DMS53 treated with DMSO at 0.1 percent for 48 hours (cell line): ENCODE measurements at regions not wholly inside any gene's neighbourhood (a gene's known extent, or its start where the extent isn't known, plus 50 kb on each side); places are given as distances from the start of the nearest gene placed in this dataset.

ENCODE experiments used
- DNase-seq: peaks from one replicate; lab custom pipeline; 2025; ENCODE audit not compliant: unreplicated experiment; lab: John Stamatoyannopoulos, UW

DNA sequence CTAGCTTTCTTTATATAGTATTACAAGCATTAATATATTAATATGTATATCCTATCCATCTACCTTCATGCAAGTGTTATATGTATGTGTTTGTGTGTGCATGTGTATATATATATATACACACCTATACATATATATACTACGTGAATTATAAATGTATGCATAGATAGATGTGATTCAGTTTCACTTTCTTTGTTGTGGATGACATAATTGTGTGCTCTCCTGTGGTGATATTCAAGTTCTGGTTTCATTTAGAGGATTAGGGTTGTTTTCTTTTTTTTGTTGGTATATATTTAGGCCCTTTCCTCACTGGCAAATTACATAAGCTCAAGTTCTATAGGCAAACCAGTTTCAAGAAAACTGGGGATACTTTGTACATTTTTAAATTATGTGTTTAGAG lies 225.7 kb upstream of the FANCL start:
- peak; percentile 22 for DNase-seq

DNA sequence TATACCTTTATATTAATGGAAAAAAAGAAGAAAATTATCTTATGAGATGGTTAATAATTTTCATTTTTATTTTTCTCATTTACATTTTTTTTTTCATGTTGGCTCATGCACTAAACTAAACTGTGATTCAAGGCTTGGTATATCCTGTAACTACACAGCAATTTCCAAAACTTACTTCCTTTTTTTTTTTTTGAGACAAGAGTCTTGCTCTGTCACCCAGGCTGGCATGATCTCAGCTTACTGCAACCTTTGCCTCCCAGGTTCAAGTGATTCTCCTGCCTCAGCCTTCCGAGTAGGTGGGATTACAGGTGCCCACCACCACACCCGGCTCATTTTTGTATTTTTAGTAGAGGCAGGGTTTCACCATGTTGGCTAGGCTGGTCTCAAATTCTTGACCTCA lies 224.9 kb upstream of the FANCL start:
- peak; percentile 13 for DNase-seq

DNA sequence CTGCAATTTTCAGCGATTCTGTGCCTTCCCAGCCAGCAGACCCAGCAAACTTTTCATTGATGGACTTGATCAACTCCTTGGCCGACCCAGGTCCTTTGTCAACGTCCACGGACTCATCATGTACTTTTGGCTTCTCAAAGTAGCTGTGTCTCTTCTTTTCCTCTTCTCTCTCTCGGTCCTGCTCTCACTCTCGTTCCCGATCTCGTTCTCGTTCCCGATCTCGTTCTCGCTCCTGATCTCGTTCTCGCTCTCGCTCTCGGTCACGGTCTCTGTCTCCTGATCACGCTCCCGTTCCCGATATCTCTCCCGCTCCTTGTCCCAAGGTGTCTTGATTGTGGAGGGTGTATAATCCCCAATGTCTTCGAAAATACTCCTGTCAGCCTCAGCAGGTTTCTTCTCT lies 219.5 kb upstream of the FANCL start:
- DNase-seq = no peak

- DNase-seq = no peak
These were observed 208.3 kb upstream of the FANCL start for GRCh38 chr2:58449286-58450010.

GRCh38 chr2:58448845-58449244 lies 207.7 kb upstream of the FANCL start:
- no peak for DNase-seq

DNA sequence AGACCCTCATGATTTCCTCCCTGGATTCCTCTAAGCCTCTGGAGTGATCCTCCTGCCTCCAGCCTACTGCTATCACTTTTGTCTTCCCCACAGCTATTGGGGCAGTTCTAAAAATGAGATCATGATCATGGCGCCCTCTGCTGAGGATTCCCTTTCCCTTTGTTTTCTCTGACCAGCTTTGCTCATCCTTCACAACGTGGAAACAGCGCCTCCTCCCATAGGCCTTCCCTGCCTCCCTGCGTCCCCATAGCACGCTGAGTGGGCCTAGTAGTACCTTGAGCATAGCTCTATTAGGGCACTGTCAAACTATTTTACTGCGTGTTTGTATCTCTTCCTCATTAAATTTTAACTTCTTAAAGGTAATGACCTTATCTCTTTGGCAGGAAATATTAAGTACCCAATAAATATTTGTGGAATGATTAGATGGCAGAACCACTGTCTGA lies 207.0 kb upstream of the FANCL start:
- DNase-seq = peak; percentile 86

- DNase-seq = no peak
These were observed 206.5 kb upstream of the FANCL start for GRCh38 chr2:58447586-58447985.

- no peak for DNase-seq
These were observed 200.5 kb upstream of the FANCL start for GRCh38 chr2:58441643-58442042.

- no peak for DNase-seq
These were observed 195.7 kb upstream of the FANCL start for GRCh38 chr2:58436872-58437271.

- DNase-seq = no peak
These were observed 194.1 kb upstream of the FANCL start for GRCh38 chr2:58435246-58435645.

DNA sequence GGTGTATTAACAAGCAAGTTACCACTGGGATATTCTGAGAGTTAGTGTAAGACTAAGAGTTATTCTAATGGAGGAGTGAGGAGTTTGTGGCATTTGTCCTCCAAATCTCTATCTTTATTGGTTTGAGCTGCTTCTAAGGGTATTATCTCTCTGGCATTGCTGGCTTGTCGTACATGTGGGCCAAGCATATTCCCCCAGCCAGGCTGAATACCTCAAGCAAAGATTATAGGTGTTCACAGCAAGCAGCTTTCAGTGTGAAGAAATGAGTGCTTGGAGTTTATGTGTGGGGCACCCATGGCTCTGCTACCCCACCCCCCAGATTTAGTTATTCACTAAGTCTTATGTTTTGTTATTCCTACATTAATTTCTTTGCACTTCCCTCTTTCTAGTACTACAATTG lies 193.6 kb upstream of the FANCL start:
- no peak for DNase-seq

- DNase-seq = no peak
These were observed 191.5 kb upstream of the FANCL start for GRCh38 chr2:58432491-58433170.

- no peak for DNase-seq
These were observed 188.1 kb upstream of the FANCL start for GRCh38 chr2:58429014-58429875.

DNA sequence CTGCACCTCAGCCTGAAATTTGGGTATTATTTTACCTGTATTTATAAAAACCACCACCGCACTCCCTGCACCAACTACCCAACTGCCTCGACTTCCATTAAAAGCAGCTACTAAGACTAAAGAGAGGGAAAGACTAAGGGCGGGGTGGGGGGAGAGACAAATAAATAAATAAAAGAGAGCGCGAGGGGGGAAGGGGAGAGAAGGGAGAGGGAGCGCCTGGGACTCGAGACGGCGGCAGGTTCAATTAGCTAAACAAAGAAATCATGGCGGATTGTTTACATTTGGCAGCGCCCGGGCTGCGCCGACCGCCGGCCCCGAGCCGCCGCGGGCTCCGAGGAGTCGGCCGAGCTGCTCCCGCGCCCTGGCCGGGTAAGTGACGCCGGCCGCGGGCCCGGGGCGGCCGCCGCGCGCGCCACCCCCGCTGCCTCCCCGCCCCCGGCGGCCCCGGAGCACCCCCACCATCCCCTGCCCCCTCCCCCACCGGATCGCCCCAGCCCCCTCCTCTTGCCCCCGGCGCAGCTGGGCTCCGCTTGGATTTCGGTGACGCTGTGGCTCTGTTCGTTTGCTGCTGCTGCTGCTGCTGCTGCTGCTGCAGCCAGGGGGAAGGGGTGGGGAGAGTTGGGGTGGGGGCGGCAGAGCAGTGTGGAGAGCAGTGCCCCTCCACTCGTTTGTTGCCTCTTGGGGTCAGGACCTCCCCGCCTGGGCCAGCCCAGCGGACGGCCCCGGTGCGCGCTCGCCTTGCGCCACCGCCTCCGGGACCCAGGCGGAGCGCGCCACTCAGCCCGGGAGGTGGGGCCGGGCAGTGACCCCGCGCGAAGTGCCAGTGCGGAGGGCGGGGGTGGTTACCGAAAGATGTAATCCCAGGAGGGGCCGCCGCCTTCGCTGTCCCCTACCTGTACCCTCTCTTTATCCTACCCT lies 187.2 kb upstream of the FANCL start:
- peak; percentile 20 for DNase-seq

GRCh38 chr2:58427572-58428095 lies 186.5 kb upstream of the FANCL start:
- peak; percentile 16 for DNase-seq

DNA sequence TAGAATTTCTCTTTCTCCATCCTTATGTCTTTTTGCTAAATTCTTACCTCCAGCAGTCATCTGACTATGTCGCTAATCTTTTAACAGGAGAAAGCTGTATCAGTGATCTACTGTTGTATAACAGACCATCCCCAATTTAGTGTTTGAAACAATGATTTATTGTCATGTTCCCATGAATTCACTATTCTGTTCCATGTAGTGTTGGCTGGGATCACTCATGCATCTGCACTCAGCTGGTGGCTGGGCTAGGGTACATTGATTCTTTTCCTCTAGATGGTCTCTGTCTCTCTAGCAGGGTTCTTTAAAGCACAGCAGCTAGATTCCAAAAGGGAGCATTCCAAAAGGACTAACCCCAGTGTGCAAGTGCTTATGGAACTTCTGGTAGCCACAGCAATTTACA lies 184.2 kb upstream of the FANCL start:
- DNase-seq = no peak

GRCh38 chr2:58419983-58420382 lies 178.9 kb upstream of the FANCL start:
- no peak for DNase-seq

GRCh38 chr2:58416696-58417095 lies 175.6 kb upstream of the FANCL start:
- DNase-seq = no peak

DNA sequence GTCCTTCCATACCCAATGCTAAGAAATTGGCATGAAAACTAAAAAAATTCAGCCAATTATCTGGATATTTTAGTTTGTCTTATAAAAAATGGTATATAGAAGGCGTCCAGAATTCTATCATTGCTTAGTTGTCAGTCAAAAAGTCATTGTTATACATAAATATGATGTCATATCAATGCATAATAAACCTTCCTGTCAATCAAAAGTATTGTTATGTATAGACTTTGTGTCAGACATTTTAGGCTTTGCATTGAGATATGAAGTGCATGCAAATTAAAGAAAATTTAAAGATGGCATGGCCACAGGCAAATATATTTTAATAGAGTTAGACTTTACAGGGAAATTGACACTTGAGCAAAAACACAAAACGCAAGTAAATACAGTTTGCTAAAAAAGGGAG lies 173.4 kb upstream of the FANCL start:
- no peak for DNase-seq

GRCh38 chr2:58410549-58410948 lies 169.4 kb upstream of the FANCL start:
- no peak for DNase-seq
